ENCODE measurements at regions not wholly inside any gene's neighbourhood (a gene's known extent, or its start where the extent isn't known, plus 50 kb on each side); places are given as distances from the start of the nearest gene placed in this dataset.

- Histone ChIP-seq H3K9me3 (ENCODE audit: low read length) (no peaks in the 10 kb centered on the region), H3F3A (ENCODE audit: low read length, unreplicated experiment) (no peaks in the 10 kb centered on the region), H3K27ac (ENCODE audit: low read length) (no peak overlapping the region), H3K4me3 (ENCODE audit: low read length) (no peak overlapping the region), H3K4me2 (ENCODE audit: low read length) (no peak overlapping the region), H3K9ac (ENCODE audit: low read length) (no peak overlapping the region), H3K9me2 (replicated peaks; ENCODE audit: low read length) (no peaks in the 10 kb centered on the region), H2AFZ (ENCODE audit: low read length) (no peak overlapping the region), H3K4me1 (ENCODE audit: insufficient read depth, low read length) (no peaks in the 10 kb centered on the region), H3K36me3 (ENCODE audit: low read depth, low read length) (no peaks in the 10 kb centered on the region), H3K27me3 (ENCODE audit: low read length) (peaks cover 25% of the 10 kb centered on the region), H3K79me2 (ENCODE audit: low read length) (no peaks in the 10 kb centered on the region), H4K20me1 (ENCODE audit: low read length) (no peaks in the 10 kb centered on the region)
- ChIA-PET POLR2A (ENCODE audit: unreplicated experiment) (no interaction called here), CTCF (interaction anchor here (0.9 kb wide), 1 partner anchor 56 kb away, joined by 4 read pairs; no protein-coding TSS in a partner anchor)
- ATAC-seq (no peak), DNase-seq (no peak)
- no peak for TF ChIP-seq CTCF (conservative IDR thresholded peaks at IDR 0.05; ENCODE audit: low read depth, low read length)
- TF ChIP-seq EZH2phosphoT487 (IDR thresholded peaks at IDR 0.05; ENCODE audit: borderline replicate concordance, low read length) = no peak
- TF ChIP-seq EZH2 (IDR thresholded peaks at IDR 0.05; ENCODE audit: low read length, unreplicated experiment) = no peak
- intact Hi-C loops (cut with micrococcal nuclease) = loop anchor here (10.0 kb wide), 1 partner anchor 55 kb away; no protein-coding TSS in a partner anchor
- no TSS peak for BruUV-seq (replicated peaks)
Observed at GRCh38 chr5:60379907-60380306, 320.1 kb downstream of the DEPDC1B start.

- H3K4me1 ChIP-seq (ENCODE audit: insufficient read depth, low read length) = no peaks in the 10 kb centered on the region
- H3K9ac ChIP-seq (ENCODE audit: low read length) = no peak overlapping the region
- no peaks in the 10 kb centered on the region for H3K9me2 ChIP-seq (replicated peaks; ENCODE audit: low read length)
- no peaks in the 10 kb centered on the region for H3K36me3 ChIP-seq (ENCODE audit: low read depth, low read length)
- ATAC-seq (no peak), DNase-seq (no peak)
- intact Hi-C loops (cut with micrococcal nuclease) = no loop called here
- H3K9me3 ChIP-seq (ENCODE audit: low read length) = no peaks in the 10 kb centered on the region
- no peak for TF ChIP-seq EZH2phosphoT487 (IDR thresholded peaks at IDR 0.05; ENCODE audit: borderline replicate concordance, low read length)
- TF ChIP-seq EZH2 (IDR thresholded peaks at IDR 0.05; ENCODE audit: low read length, unreplicated experiment) = no peak
- no peak for TF ChIP-seq CTCF (conservative IDR thresholded peaks at IDR 0.05; ENCODE audit: low read depth, low read length)
- H3K4me2 ChIP-seq (ENCODE audit: low read length) = no peak overlapping the region
- H3K79me2 ChIP-seq (ENCODE audit: low read length) = no peaks in the 10 kb centered on the region
- no peaks in the 10 kb centered on the region for H3F3A ChIP-seq (ENCODE audit: low read length, unreplicated experiment)
- no peak overlapping the region for H3K27ac ChIP-seq (ENCODE audit: low read length)
- no TSS peak for BruUV-seq (replicated peaks)
- H3K27me3 ChIP-seq (ENCODE audit: low read length) = peaks cover 39% of the 10 kb centered on the region
- H4K20me1 ChIP-seq (ENCODE audit: low read length) = no peaks in the 10 kb centered on the region
- H3K4me3 ChIP-seq (ENCODE audit: low read length) = no peak overlapping the region
- POLR2A ChIA-PET (ENCODE audit: unreplicated experiment) = no interaction called here
- CTCF ChIA-PET = no interaction called here
- no peak overlapping the region for H2AFZ ChIP-seq (ENCODE audit: low read length)
Observed at GRCh38 chr5:60377826-60378225, 322.1 kb downstream of the DEPDC1B start.

DNA sequence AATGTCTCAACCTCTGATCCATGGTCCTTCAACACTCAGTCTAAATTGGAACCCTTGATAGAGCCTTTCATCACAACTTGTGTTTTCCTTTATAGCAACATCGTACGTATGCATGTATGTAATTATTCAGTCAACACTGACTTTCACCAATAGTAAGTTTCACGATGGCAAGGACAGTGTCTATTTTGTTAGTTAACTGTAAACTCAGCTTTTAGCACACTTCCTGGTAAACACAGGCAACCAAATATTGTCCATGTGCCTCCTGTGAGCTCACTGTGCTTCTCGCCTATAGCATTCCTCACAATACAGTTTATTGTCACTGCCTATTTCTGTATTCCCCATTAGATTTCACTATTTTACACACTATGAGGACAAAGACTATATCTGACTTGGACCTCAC is 323.1 kb downstream of the DEPDC1B start:
- Histone ChIP-seq H3K27me3 (ENCODE audit: low read length) (peaks cover 49% of the 10 kb centered on the region), H2AFZ (ENCODE audit: low read length) (no peak overlapping the region), H3K9me2 (replicated peaks; ENCODE audit: low read length) (no peaks in the 10 kb centered on the region), H3K4me2 (ENCODE audit: low read length) (no peak overlapping the region), H3K27ac (ENCODE audit: low read length) (no peak overlapping the region), H3F3A (ENCODE audit: low read length, unreplicated experiment) (no peaks in the 10 kb centered on the region), H3K79me2 (ENCODE audit: low read length) (no peaks in the 10 kb centered on the region), H3K9ac (ENCODE audit: low read length) (no peak overlapping the region), H3K36me3 (ENCODE audit: low read depth, low read length) (no peaks in the 10 kb centered on the region), H3K4me3 (ENCODE audit: low read length) (no peak overlapping the region), H3K4me1 (ENCODE audit: insufficient read depth, low read length) (no peaks in the 10 kb centered on the region), H4K20me1 (ENCODE audit: low read length) (no peaks in the 10 kb centered on the region), H3K9me3 (ENCODE audit: low read length) (no peaks in the 10 kb centered on the region)
- no peak for ATAC-seq
- TF ChIP-seq EZH2phosphoT487 (IDR thresholded peaks at IDR 0.05; ENCODE audit: borderline replicate concordance, low read length) = no peak
- TF ChIP-seq EZH2 (IDR thresholded peaks at IDR 0.05; ENCODE audit: low read length, unreplicated experiment) = no peak
- TF ChIP-seq CTCF (conservative IDR thresholded peaks at IDR 0.05; ENCODE audit: low read depth, low read length) = no peak
- intact Hi-C loops (cut with micrococcal nuclease) = no loop called here
- no peak for DNase-seq
- BruUV-seq (replicated peaks) = no TSS peak
- POLR2A ChIA-PET (ENCODE audit: unreplicated experiment) = no interaction called here
- CTCF ChIA-PET = no interaction called here
